Heart left ventricle (tissue), 13 donors: ENCODE measurements at regions not wholly inside any gene's neighbourhood (a gene's known extent, or its start where the extent isn't known, plus 50 kb on each side); places are given as distances from the start of the nearest gene placed in this dataset.
"Not testable (repeated sequence)": the region's sequence is repeated elsewhere in the genome, so short reads cannot be mapped to it uniquely, and the experiment has no call there.

Experiments
- POLR2A ChIP-seq, 2 donors: fragments of 450-650 bp; IDR thresholded peaks; one replicate each; pipeline ENCODE4 v1.6.1; 2017; ENCODE audit warnings: antibody characterized with exemption in 2 of 2, mild to moderate bottlenecking in 2 of 2, moderate library complexity in 2 of 2
- TF ChIP-seq, protein P1 (sequence below), 12 donors: fragments of 200-600 bp; sonication (generic) in 4 of 12; IDR thresholded peaks; one replicate each; pipeline versions ENCODE4 v1.5.0 to v1.8.0; 2018 to 2022; ENCODE audit warnings: antibody characterized with exemption in 12 of 12, mild to moderate bottlenecking in 5 of 12
- donor health status: ischemic (EF 13 %, LVEDD 7.1; RV severe dilation, severe dysfunction).
- donor health status: DM: no; HTN: yes; CAD: no.
- donor health status: DM: no; HTN: no; CAD: no.
- donor health status: ischemic (EF 25% LVEDD 6.9; RV normal size, moderate dysfunction).
- donor health status: ischemic (EF 25% LVEDD 5.7; RV mildly dilated, moderate dysfunction).
- donor health status: ischemic (EF 35%, LVEDD 5.7; RV mildly dilated, moderate dysfunction).
- donor health status: nonischemic (EF 11% LVEDD 7.7; RV severe dilation, severe dysfunction).
- donor health status: DM: yes; HTN: yes; CAD: no.
- donor health status: PGD.
- donor health status: ischemic (EF 29% LVEDD 5.4; RV normal size, mild dysfunction).
- donor health status: nonischemic (EF 23%, LVEDD 6.1; RV moderate dilation, normal function).

DNA sequence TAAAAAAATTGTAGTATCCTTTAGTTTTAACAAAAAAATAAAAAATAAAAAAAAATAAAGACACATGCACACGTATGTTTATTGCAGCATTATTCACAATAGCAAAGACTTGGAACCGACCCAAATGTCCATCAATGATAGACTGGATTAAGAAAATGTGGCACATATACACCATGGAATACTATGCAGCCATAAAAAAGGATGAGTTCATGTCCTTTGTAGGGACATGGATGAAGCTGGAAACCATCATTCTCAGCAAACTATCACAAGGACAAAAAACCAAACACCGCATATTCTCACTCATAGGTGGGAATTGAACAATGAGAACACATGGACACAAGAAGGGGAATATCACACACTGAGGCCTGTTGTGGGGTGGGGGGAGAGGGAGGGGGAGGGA lies 370.4 kb downstream of the VRK1 start:
- TF ChIP-seq, protein P1, sequence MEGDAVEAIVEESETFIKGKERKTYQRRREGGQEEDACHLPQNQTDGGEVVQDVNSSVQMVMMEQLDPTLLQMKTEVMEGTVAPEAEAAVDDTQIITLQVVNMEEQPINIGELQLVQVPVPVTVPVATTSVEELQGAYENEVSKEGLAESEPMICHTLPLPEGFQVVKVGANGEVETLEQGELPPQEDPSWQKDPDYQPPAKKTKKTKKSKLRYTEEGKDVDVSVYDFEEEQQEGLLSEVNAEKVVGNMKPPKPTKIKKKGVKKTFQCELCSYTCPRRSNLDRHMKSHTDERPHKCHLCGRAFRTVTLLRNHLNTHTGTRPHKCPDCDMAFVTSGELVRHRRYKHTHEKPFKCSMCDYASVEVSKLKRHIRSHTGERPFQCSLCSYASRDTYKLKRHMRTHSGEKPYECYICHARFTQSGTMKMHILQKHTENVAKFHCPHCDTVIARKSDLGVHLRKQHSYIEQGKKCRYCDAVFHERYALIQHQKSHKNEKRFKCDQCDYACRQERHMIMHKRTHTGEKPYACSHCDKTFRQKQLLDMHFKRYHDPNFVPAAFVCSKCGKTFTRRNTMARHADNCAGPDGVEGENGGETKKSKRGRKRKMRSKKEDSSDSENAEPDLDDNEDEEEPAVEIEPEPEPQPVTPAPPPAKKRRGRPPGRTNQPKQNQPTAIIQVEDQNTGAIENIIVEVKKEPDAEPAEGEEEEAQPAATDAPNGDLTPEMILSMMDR (IDR thresholded peaks at IDR 0.05): not testable (repeated sequence)
- not testable (repeated sequence) for TF ChIP-seq POLR2A (IDR thresholded peaks at IDR 0.05)
